ENCODE measurements at regions not wholly inside any gene's neighbourhood (a gene's known extent, or its start where the extent isn't known, plus 50 kb on each side); places are given as distances from the start of the nearest gene placed in this dataset.

DNA sequence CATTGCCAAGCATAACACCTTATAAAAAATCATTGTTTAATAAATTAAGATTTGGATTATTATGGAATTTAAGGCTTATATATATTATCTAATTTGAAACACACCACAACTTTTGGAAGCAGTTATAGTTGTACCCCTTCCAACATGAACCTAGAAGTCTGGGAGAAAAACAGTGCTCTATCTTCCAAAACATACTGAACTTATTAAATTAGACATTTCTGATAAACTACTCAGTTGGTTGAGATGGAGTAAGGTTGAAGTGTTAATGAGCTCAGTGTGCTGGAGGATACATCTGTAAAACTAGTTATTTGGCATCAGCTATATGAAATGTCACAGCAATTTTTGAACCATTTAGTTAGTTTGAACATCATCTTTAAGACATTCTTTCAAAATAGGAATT is 227.4 kb downstream of the ALX1 start:
- Histone ChIP-seq H2AFZ (ENCODE audit: low read depth, low read length) (no peak overlapping the region), H3K4me1 (ENCODE audit: low read length) (peaks cover 11% of the 10 kb centered on the region), H3K79me2 (ENCODE audit: low read length) (no peaks in the 10 kb centered on the region), H3K27me3 (ENCODE audit: low read depth, low read length) (no peaks in the 10 kb centered on the region), H3K4me2 (ENCODE audit: low read length) (no peak overlapping the region), H4K20me1 (ENCODE audit: insufficient read depth, low read length) (no peaks in the 10 kb centered on the region), H3K36me3 (replicated peaks; ENCODE audit: low read depth, low read length) (no peaks in the 10 kb centered on the region), H3K9ac (ENCODE audit: low read length) (no peak overlapping the region), H3K9me3 (ENCODE audit: insufficient read depth, low read length) (no peaks in the 10 kb centered on the region), H3K27ac (ENCODE audit: low read length) (no peak overlapping the region), H3K4me3 (ENCODE audit: low read length) (no peak overlapping the region)
- TF ChIP-seq, protein P1, sequence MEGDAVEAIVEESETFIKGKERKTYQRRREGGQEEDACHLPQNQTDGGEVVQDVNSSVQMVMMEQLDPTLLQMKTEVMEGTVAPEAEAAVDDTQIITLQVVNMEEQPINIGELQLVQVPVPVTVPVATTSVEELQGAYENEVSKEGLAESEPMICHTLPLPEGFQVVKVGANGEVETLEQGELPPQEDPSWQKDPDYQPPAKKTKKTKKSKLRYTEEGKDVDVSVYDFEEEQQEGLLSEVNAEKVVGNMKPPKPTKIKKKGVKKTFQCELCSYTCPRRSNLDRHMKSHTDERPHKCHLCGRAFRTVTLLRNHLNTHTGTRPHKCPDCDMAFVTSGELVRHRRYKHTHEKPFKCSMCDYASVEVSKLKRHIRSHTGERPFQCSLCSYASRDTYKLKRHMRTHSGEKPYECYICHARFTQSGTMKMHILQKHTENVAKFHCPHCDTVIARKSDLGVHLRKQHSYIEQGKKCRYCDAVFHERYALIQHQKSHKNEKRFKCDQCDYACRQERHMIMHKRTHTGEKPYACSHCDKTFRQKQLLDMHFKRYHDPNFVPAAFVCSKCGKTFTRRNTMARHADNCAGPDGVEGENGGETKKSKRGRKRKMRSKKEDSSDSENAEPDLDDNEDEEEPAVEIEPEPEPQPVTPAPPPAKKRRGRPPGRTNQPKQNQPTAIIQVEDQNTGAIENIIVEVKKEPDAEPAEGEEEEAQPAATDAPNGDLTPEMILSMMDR (IDR thresholded peaks at IDR 0.05; ENCODE audit: low read depth, low read length), result no peak
- no peak for TF ChIP-seq EZH2phosphoT487 (IDR thresholded peaks at IDR 0.05; ENCODE audit: low read depth)

DNA sequence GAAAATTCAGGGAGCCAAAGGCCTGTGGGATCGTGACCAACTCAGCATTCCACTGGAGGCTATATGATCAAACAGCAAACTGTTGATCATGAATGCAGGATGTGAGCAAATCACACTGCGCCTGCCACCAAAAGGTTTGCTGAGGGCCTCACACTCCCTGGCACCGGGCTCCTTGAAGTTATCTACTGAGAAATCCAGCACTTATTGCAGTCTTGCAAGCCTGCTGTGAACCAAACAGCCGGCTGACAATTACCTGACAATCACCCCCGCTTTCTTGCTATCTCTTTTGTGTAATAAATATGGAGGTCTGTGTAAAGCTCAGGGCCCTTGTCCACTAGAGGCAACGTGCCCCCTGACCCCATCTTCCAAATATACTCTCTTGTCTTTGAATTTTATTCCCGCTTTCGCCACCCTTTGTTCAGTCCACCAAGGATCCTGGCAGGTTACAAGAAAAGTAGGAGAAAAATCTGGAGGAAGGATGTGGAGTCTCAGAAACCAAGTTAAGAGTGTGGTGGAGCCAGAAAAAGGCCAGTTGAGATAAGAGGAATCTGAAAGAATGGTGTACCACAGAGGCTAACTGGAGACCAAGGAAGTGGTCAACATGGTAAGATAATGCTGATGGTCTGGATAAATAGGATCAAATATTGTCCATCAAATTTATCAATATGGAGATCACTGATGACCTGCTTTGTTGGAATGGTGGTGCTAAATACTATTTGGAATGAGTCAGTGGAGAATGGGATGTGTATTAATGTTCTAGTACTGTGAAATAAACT is 229.2 kb downstream of the ALX1 start:
- no peaks in the 10 kb centered on the region for H3K79me2 ChIP-seq (ENCODE audit: low read length)
- no peaks in the 10 kb centered on the region for H3K36me3 ChIP-seq (replicated peaks; ENCODE audit: low read depth, low read length)
- H2AFZ ChIP-seq (ENCODE audit: low read depth, low read length), result no peak overlapping the region
- H4K20me1 ChIP-seq (ENCODE audit: insufficient read depth, low read length), result no peaks in the 10 kb centered on the region
- no peaks in the 10 kb centered on the region for H3K27me3 ChIP-seq (ENCODE audit: low read depth, low read length)
- TF ChIP-seq, protein P1 (IDR thresholded peaks at IDR 0.05; ENCODE audit: low read depth, low read length), result no peak
- TF ChIP-seq EZH2phosphoT487 (IDR thresholded peaks at IDR 0.05; ENCODE audit: low read depth), result no peak
- H3K9me3 ChIP-seq (ENCODE audit: insufficient read depth, low read length), result no peaks in the 10 kb centered on the region
- no peak overlapping the region for H3K9ac ChIP-seq (ENCODE audit: low read length)
- H3K4me1 ChIP-seq (ENCODE audit: low read length), result peaks cover 11% of the 10 kb centered on the region
- H3K4me2 ChIP-seq (ENCODE audit: low read length), result peak overlapping the region; percentile 3
- no peak overlapping the region for H3K27ac ChIP-seq (ENCODE audit: low read length)
- no peak overlapping the region for H3K4me3 ChIP-seq (ENCODE audit: low read length)

DNA sequence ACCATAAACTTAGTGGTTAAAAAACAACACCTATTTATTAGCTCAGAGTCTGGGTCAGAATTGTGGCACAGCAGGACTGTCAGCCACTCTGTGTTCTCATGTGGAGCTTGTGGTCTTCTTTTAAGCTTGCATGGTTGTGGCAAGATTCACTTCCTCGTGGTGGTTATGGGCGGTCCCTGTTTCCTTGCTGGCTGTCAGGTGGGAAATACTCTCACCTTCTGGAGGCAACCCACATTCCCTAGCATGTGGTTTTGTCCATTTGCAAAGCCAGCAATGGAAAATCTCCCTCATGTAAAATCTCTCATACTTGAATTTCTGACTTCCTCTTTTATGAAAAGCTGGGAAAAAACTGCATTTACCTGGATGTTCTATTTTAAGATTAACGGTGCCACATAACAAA is 229.8 kb downstream of the ALX1 start:
- Histone ChIP-seq H3K4me2 (ENCODE audit: low read length) (peak overlapping the region; percentile 3), H3K9ac (ENCODE audit: low read length) (no peak overlapping the region), H4K20me1 (ENCODE audit: insufficient read depth, low read length) (no peaks in the 10 kb centered on the region), H3K27ac (ENCODE audit: low read length) (no peak overlapping the region), H3K4me1 (ENCODE audit: low read length) (peaks cover 11% of the 10 kb centered on the region), H2AFZ (ENCODE audit: low read depth, low read length) (no peak overlapping the region), H3K79me2 (ENCODE audit: low read length) (no peaks in the 10 kb centered on the region), H3K4me3 (ENCODE audit: low read length) (no peak overlapping the region), H3K9me3 (ENCODE audit: insufficient read depth, low read length) (no peaks in the 10 kb centered on the region), H3K27me3 (ENCODE audit: low read depth, low read length) (no peaks in the 10 kb centered on the region), H3K36me3 (replicated peaks; ENCODE audit: low read depth, low read length) (no peaks in the 10 kb centered on the region)
- TF ChIP-seq, protein P1 (IDR thresholded peaks at IDR 0.05; ENCODE audit: low read depth, low read length), result no peak
- no peak for TF ChIP-seq EZH2phosphoT487 (IDR thresholded peaks at IDR 0.05; ENCODE audit: low read depth)

DNA sequence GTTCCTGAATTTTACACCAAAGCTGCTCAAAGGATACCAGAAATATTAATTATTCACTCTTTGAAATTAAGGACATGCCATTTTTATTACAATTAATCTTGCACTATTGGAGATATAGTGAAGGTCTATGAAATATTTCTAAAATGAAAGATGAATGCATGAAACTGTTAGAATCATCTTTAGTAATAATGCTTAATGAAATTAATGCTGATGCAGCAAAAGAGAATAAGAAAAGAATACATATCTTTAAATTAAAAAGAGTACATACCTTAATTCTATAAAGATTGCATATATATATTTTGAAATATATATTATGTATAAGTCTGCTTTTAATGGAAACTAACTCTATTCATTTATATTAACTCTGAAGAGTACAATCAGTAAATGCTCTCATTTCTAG is 236.0 kb downstream of the ALX1 start:
- no peak for TF ChIP-seq EZH2phosphoT487 (IDR thresholded peaks at IDR 0.05; ENCODE audit: low read depth)
- TF ChIP-seq, protein P1 (IDR thresholded peaks at IDR 0.05; ENCODE audit: low read depth, low read length), result no peak
- no peak overlapping the region for H3K9ac ChIP-seq (ENCODE audit: low read length)
- H3K36me3 ChIP-seq (replicated peaks; ENCODE audit: low read depth, low read length), result no peaks in the 10 kb centered on the region
- no peak overlapping the region for H2AFZ ChIP-seq (ENCODE audit: low read depth, low read length)
- H3K9me3 ChIP-seq (ENCODE audit: insufficient read depth, low read length), result no peaks in the 10 kb centered on the region
- H3K4me3 ChIP-seq (ENCODE audit: low read length), result no peak overlapping the region
- H4K20me1 ChIP-seq (ENCODE audit: insufficient read depth, low read length), result no peaks in the 10 kb centered on the region
- no peak overlapping the region for H3K4me2 ChIP-seq (ENCODE audit: low read length)
- H3K79me2 ChIP-seq (ENCODE audit: low read length), result no peaks in the 10 kb centered on the region
- H3K27me3 ChIP-seq (ENCODE audit: low read depth, low read length), result no peaks in the 10 kb centered on the region
- no peaks in the 10 kb centered on the region for H3K4me1 ChIP-seq (ENCODE audit: low read length)
- H3K27ac ChIP-seq (ENCODE audit: low read length), result no peak overlapping the region
